Liver (tissue), 8 donors: ENCODE measurements at regions not wholly inside any gene's neighbourhood (a gene's known extent, or its start where the extent isn't known, plus 50 kb on each side); places are given as distances from the start of the nearest gene placed in this dataset.

Source experiments
- DNase-seq: peaks from one replicate; pipeline ENCODE4 v3.0.0-alpha.2; 2017; ENCODE audit warnings: low spot score
- H3K27ac ChIP-seq, 2 donors: one replicate each; pipeline ENCODE4 v1.7.0; 2013; ENCODE audit warnings: inconsistent platforms in 2 of 2, low read length in 2 of 2, control low read depth in 1 of 2, low read depth in 1 of 2, mild to moderate bottlenecking in 1 of 2
- H3K27me3 ChIP-seq, 4 donors: one replicate each; pipeline versions ENCODE4 v1.6.1 to v1.7.0; 2013; ENCODE audit warnings: low read length in 3 of 4, inconsistent platforms in 1 of 4, mild to moderate bottlenecking in 1 of 4, moderate library complexity in 1 of 4; ENCODE audit not compliant: control insufficient read depth in 4 of 4, insufficient read depth in 4 of 4
- H3K36me3 ChIP-seq, 4 donors: one replicate each; pipeline versions ENCODE4 v1.6.1 to v1.7.0; 2013; ENCODE audit warnings: low read length in 3 of 4, mild to moderate bottlenecking in 3 of 4, low read depth in 1 of 4, moderate library complexity in 1 of 4; ENCODE audit not compliant: control insufficient read depth in 4 of 4, insufficient read depth in 3 of 4
- H3K4me1 ChIP-seq, 4 donors: one replicate each; pipeline versions ENCODE4 v1.6.1 to v1.7.0; 2013; ENCODE audit warnings: low read length in 3 of 4, mild to moderate bottlenecking in 3 of 4, moderate library complexity in 1 of 4; ENCODE audit not compliant: control insufficient read depth in 4 of 4, insufficient read depth in 4 of 4
- H3K4me3 ChIP-seq, 3 donors: one replicate each; pipeline versions ENCODE4 v1.6.1 to v1.7.0; 2013; ENCODE audit warnings: low read length in 3 of 3, control low read depth in 1 of 3, low read depth in 1 of 3, mild to moderate bottlenecking in 1 of 3
- H3K9ac ChIP-seq, 2 donors: one replicate each; pipeline ENCODE4 v1.7.0; 2013; ENCODE audit warnings: low read length in 2 of 2, mild to moderate bottlenecking in 2 of 2, moderate library complexity in 2 of 2, control low read depth in 1 of 2, low read depth in 1 of 2
- H3K9me3 ChIP-seq, 4 donors: one replicate each; pipeline versions ENCODE4 v1.6.1 to v1.7.0; 2013; ENCODE audit warnings: low read length in 3 of 4; ENCODE audit not compliant: control insufficient read depth in 4 of 4
- ATF3 ChIP-seq: IDR thresholded peaks from 2 replicates; pipeline ENCODE4 v1.6.1; 2016; ENCODE audit warnings: antibody characterized with exemption
- CTCF ChIP-seq: fragments of 150-350 bp; IDR thresholded peaks from 2 replicates; pipeline ENCODE4 v1.5.1; 2017; ENCODE audit warnings: improper control_type of control experiment, low read depth, low read length; ENCODE audit not compliant: missing input control
- EGR1 ChIP-seq, 2 donors: IDR thresholded peaks; 2 replicates each; pipeline ENCODE4 v1.6.1; 2016 to 2018; ENCODE audit warnings: antibody characterized with exemption in 2 of 2, low read depth in 2 of 2
- FOXA1 ChIP-seq: IDR thresholded peaks from 2 replicates; pipeline ENCODE4 v1.6.1; 2016; ENCODE audit warnings: antibody characterized with exemption
- GABPA ChIP-seq, 2 donors: IDR thresholded peaks in 1 of 2; conservative IDR thresholded peaks in 1 of 2; 2 replicates each; pipeline ENCODE4 v1.6.1; 2016; ENCODE audit warnings: antibody characterized with exemption in 2 of 2, mild to moderate bottlenecking in 1 of 2, moderate library complexity in 1 of 2
- HNF4A ChIP-seq, 2 donors: conservative IDR thresholded peaks; 2 replicates each; pipeline ENCODE4 v1.6.1; 2016; ENCODE audit warnings: antibody characterized with exemption in 2 of 2, mild to moderate bottlenecking in 2 of 2
- HNF4G ChIP-seq: IDR thresholded peaks from 2 replicates; pipeline ENCODE4 v1.6.1; 2016; ENCODE audit warnings: antibody characterized with exemption
- MAX ChIP-seq: IDR thresholded peaks from 2 replicates; pipeline ENCODE4 v1.6.1; 2016; ENCODE audit warnings: antibody characterized with exemption
- NR2F2 ChIP-seq: IDR thresholded peaks from 2 replicates; pipeline ENCODE4 v1.6.1; 2016; ENCODE audit warnings: antibody characterized with exemption
- RAD21 ChIP-seq, 2 donors: IDR thresholded peaks; 2 replicates each; pipeline ENCODE4 v1.6.1; 2016; ENCODE audit warnings: antibody characterized with exemption in 2 of 2, mild to moderate bottlenecking in 2 of 2
- REST ChIP-seq: IDR thresholded peaks from 2 replicates; pipeline ENCODE4 v1.6.1; 2016; ENCODE audit warnings: antibody characterized with exemption, mild to moderate bottlenecking
- RXRA ChIP-seq, 2 donors: IDR thresholded peaks; 2 replicates each; pipeline ENCODE4 v1.6.1; 2017 to 2018; ENCODE audit warnings: antibody characterized with exemption in 2 of 2, mild to moderate bottlenecking in 1 of 2
- SP1 ChIP-seq: IDR thresholded peaks from 2 replicates; pipeline ENCODE4 v1.6.1; 2018; ENCODE audit warnings: antibody characterized with exemption, mild to moderate bottlenecking
- TAF1 ChIP-seq: conservative IDR thresholded peaks from 2 replicates; pipeline ENCODE4 v1.6.1; 2016; ENCODE audit warnings: antibody characterized with exemption, mild to moderate bottlenecking
- YY1 ChIP-seq: IDR thresholded peaks from 2 replicates; pipeline ENCODE4 v1.6.1; 2016; ENCODE audit warnings: antibody characterized with exemption, mild to moderate bottlenecking
- ZBTB33 ChIP-seq: IDR thresholded peaks from 2 replicates; pipeline ENCODE4 v1.6.1; 2016; ENCODE audit warnings: antibody characterized with exemption
- WGBS: extraction: QIAGEN DNeasy Blood & Tissue Kit; methylation state at CpG from one replicate; pipeline ENCODE4 v1.1.7; 2013; 5-methylcytosine and 5-hydroxymethylcytosine counted together
- donor health status: healthy.
- donor health status: healthy.
- donor health status: healthy.
- donor health status: healthy.
- donor health status: healthy.

GRCh38 chr2:185633621-185634020, 105.0 kb upstream of the FSIP2 start:
- 74% methylated on average over 2 of the region's 2 CpGs for WGBS
- H3K4me1 ChIP-seq, result no peaks in the 10 kb centered on the region
- no peaks in the 10 kb centered on the region for H3K9me3 ChIP-seq
- no peak overlapping the region for H3K9ac ChIP-seq
- TF ChIP-seq GABPA (IDR thresholded peaks at IDR 0.05 in 1 of 2, conservative IDR thresholded peaks at IDR 0.05 in 1 of 2) (no peak), RXRA (IDR thresholded peaks at IDR 0.05) (no peak)
- no peak overlapping the region for H3K4me3 ChIP-seq
- H3K27ac ChIP-seq, result no peak overlapping the region
- no peaks in the 10 kb centered on the region for H3K36me3 ChIP-seq
- no peaks in the 10 kb centered on the region for H3K27me3 ChIP-seq
- DNase-seq, result no peak

GRCh38 chr2:185638771-185639170, 99.8 kb upstream of the FSIP2 start:
- Histone ChIP-seq H3K27me3 (no peaks in the 10 kb centered on the region), H3K27ac (no peak overlapping the region), H3K9me3 (no peaks in the 10 kb centered on the region), H3K36me3 (no peaks in the 10 kb centered on the region), H3K4me3 (no peak overlapping the region), H3K4me1 (no peaks in the 10 kb centered on the region), H3K9ac (no peak overlapping the region)
- DNase-seq, result no peak
- WGBS, result 46% methylated on average over 3 of the region's 3 CpGs
- TF ChIP-seq FOXA1 (no peak), SP1 (no peak), RXRA (IDR thresholded peaks at IDR 0.05) (no peak), HNF4A (conservative IDR thresholded peaks at IDR 0.05) (no peak)

GRCh38 chr2:185640588-185640987, 98.0 kb upstream of the FSIP2 start:
- TF ChIP-seq REST, result no peak
- TF ChIP-seq HNF4A (conservative IDR thresholded peaks at IDR 0.05), result no peak
- no peak for TF ChIP-seq EGR1 (IDR thresholded peaks at IDR 0.05; ENCODE audit: low read depth in 2 of 2)
- TF ChIP-seq RXRA (IDR thresholded peaks at IDR 0.05), result no peak
- no peak for TF ChIP-seq GABPA (IDR thresholded peaks at IDR 0.05 in 1 of 2, conservative IDR thresholded peaks at IDR 0.05 in 1 of 2)
- TF ChIP-seq ZBTB33, result no peak
- TF ChIP-seq FOXA1, result no peak
- TF ChIP-seq MAX, result no peak
- TF ChIP-seq HNF4G, result no peak
- no peak for TF ChIP-seq RAD21 (IDR thresholded peaks at IDR 0.05)
- TF ChIP-seq CTCF, result no peak
- TF ChIP-seq NR2F2, result no peak
- TF ChIP-seq SP1, result no peak
- TF ChIP-seq ATF3, result no peak
- no peak for TF ChIP-seq YY1
- no peak for TF ChIP-seq TAF1
- no peaks in the 10 kb centered on the region for H3K4me1 ChIP-seq
- WGBS, result 81% methylated on average over 1 of the region's 1 CpG
- no peak overlapping the region for H3K4me3 ChIP-seq
- H3K27me3 ChIP-seq, result no peaks in the 10 kb centered on the region
- DNase-seq, result no peak
- H3K36me3 ChIP-seq, result no peaks in the 10 kb centered on the region
- no peak overlapping the region for H3K9ac ChIP-seq
- H3K9me3 ChIP-seq, result no peaks in the 10 kb centered on the region
- H3K27ac ChIP-seq, result no peak overlapping the region
